VCaP (cell line): ENCODE measurements at regions not wholly inside any gene's neighbourhood (a gene's known extent, or its start where the extent isn't known, plus 50 kb on each side); places are given as distances from the start of the nearest gene placed in this dataset.
"Not testable (repeated sequence)": the region's sequence is repeated elsewhere in the genome, so short reads cannot be mapped to it uniquely, and the experiment has no call there.

Experiments used
- H3K27ac ChIP-seq: fragments of 450-650 bp; 2 replicates; pipeline ENCODE4 v1.5.1; 2017
- TF ChIP-seq, protein P1 (sequence below): fragments of 450-650 bp; conservative IDR thresholded peaks from 2 replicates; pipeline ENCODE4 v1.5.1; 2017; ENCODE audit warnings: mild to moderate bottlenecking, moderate library complexity

GRCh38 chr1:60620087-60620486, 462.3 kb upstream of the NFIA start:
- TF ChIP-seq, protein P1, sequence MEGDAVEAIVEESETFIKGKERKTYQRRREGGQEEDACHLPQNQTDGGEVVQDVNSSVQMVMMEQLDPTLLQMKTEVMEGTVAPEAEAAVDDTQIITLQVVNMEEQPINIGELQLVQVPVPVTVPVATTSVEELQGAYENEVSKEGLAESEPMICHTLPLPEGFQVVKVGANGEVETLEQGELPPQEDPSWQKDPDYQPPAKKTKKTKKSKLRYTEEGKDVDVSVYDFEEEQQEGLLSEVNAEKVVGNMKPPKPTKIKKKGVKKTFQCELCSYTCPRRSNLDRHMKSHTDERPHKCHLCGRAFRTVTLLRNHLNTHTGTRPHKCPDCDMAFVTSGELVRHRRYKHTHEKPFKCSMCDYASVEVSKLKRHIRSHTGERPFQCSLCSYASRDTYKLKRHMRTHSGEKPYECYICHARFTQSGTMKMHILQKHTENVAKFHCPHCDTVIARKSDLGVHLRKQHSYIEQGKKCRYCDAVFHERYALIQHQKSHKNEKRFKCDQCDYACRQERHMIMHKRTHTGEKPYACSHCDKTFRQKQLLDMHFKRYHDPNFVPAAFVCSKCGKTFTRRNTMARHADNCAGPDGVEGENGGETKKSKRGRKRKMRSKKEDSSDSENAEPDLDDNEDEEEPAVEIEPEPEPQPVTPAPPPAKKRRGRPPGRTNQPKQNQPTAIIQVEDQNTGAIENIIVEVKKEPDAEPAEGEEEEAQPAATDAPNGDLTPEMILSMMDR = no peak

DNA sequence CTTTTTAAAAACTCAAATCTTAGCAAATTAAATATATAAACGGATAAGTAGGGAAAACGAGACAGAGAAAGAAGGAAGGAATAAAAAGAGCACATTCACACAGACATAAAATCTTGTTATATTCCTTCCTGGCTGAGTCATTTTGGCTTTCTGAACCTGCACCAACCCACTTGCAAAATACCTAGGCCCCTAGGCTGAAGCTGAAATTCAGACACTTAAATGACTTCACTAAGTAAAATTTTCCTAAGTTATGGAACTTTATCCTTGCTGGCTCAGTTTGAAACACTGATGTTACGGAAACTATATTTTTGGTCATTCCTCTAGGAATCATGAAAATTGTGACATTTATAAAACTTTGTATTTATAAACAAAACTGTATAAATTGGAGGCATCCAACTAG, 462.8 kb upstream of the NFIA start:
- TF ChIP-seq, protein P1 = no peak
- H3K27ac ChIP-seq = peak overlapping the region; percentile 85

More at GRCh38 chr1:60620087-60620486, 462.3 kb upstream of the NFIA start:
- peak overlapping the region; percentile 85 for H3K27ac ChIP-seq

DNA sequence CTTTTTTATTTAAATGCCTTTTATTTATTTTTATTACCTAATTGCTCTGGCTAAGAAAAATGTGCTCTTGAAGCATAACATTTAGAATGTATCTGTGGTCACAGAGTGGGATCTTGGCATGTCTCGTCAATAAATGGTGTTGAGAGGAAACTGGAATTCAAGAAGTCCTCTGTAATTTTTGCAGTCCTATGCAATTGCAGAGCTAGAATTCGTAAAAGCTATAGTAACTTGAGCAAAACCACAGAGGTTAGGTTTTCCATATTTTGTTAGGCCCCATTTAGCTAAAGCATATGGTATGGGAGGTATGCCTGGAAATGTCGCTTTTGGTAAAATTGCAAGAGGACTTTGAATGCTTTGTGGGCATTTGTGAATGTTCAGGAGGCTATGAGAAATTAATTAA, 466.7 kb upstream of the NFIA start:
- TF ChIP-seq, protein P1 = no peak
- no peak overlapping the region for H3K27ac ChIP-seq

- no peak overlapping the region for H3K27ac ChIP-seq
- TF ChIP-seq, protein P1 = no peak
These were observed 469.6 kb upstream of the NFIA start for GRCh38 chr1:60612790-60613189.

DNA sequence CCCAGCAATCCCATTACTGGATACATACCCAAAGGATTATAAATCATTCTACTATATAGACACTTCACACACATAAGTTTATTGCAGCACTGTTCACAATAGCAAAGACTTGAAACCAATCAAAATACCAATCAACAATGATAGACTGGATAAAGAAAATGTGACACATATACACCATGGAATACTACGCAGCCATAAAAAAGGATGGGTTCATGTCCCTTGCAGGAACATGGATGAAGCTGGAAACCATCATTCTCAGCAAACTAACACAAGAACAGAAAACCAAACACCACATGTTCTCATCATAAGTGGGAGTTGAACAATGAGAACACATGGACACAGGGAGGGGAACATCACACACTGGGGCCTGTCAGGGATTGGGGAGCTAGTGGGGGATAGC, 475.4 kb upstream of the NFIA start:
- not testable (repeated sequence) for H3K27ac ChIP-seq

DNA sequence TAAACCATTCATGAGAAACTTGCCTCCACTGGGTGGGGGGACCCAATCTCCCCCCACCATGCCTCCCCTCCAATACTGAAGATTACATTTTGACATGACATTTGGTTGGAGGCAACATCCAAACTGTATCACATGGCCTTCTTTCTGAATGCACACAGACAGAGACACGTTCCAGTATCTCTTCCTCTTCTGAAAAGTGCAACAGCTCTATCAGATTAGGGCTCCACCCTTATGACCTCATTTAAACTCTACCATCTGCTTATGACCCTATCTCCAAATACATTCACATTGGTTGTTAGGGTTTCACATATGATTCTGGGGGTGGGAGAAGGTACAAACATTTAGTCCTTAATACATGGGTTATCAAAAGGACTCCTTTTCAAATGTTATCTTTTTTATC, 481.8 kb upstream of the NFIA start:
- H3K27ac ChIP-seq = no peak overlapping the region
- TF ChIP-seq, protein P1 = no peak

DNA sequence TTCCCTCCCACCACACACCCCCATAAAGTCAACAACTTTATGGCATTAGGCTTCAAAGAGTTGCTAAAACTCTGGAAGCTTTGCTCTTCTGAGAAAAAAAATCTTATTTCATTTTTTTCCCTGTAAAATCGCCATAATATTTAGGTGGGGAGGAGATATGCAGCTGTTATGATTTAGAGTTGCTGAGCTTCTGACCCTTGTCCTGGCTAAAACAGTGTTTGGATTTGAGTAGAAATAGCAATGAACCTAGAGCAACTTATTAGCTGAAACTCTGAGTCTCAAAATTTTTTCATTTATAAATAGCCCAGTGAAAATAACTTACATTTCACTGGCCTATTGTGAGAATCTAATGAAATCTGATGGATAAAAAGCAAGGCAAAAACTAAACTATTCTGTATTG, 482.8 kb upstream of the NFIA start:
- TF ChIP-seq, protein P1 = no peak
- H3K27ac ChIP-seq = no peak overlapping the region

GRCh38 chr1:60598041-60598910, 484.1 kb upstream of the NFIA start:
- no peak overlapping the region for H3K27ac ChIP-seq
- TF ChIP-seq, protein P1 = no peak
